ENCODE measurements at regions not wholly inside any gene's neighbourhood (a gene's known extent, or its start where the extent isn't known, plus 50 kb on each side); places are given as distances from the start of the nearest gene placed in this dataset.

DNA sequence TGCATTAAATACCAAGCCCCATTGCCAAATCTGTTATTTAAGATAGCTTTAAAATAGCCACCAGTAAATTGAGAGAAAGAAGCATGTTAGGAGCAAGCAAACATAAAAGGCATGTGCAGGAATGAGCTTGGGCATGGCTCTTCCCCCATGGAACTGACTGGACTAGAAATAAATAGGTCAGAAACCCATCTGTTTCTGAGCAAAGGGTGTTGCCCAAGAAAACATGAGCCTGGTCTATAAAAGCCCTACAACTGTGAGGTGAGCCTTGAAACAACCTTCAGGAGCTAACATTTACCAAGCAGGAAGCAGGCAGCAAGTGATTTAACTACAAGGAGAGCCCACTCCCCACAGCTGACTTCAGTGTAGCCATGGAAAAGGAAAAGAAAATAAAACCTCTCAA is 126.3 kb downstream of the C6orf118 start:
- TF ChIP-seq POLR2AphosphoS5 (IDR thresholded peaks at IDR 0.05; ENCODE audit: low read depth, low read length) (no peak), SRF (IDR thresholded peaks at IDR 0.05; ENCODE audit: low read depth, low read length) (no peak), ZNF777 (CRISPR knock-in tag; IDR thresholded peaks at IDR 0.05) (no peak), CSRNP2 (CRISPR knock-in tag; conservative IDR thresholded peaks at IDR 0.05; ENCODE audit: low read depth) (no peak), KDM1A (CRISPR knock-in tag; IDR thresholded peaks at IDR 0.05) (no peak), EZH2 (conservative IDR thresholded peaks at IDR 0.05; ENCODE audit: low read depth, low read length) (no peak), CCAR2 (optimal IDR thresholded peaks at IDR 0.05; ENCODE audit: low read depth, low read length) (no peak)

All from HepG2 (cell line).